Mesothelial cell of epicardium (in vitro differentiated cells): ENCODE measurements at regions not wholly inside any gene's neighbourhood (a gene's known extent, or its start where the extent isn't known, plus 50 kb on each side); places are given as distances from the start of the nearest gene placed in this dataset.
"Not testable (repeated sequence)": the region's sequence is repeated elsewhere in the genome, so short reads cannot be mapped to it uniquely, and the experiment has no call there.

Experiments
- DNase-seq, 2 experiments: peaks; one replicate each; pipeline ENCODE4 v3.0.0; 2021; ENCODE audit warnings: low spot score in 2 of 2; ENCODE audit not compliant: unreplicated experiment in 2 of 2
- H3K27ac Mint-ChIP-seq: 2 replicates; pipeline ENCODE4 v1.8.0; 2021; ENCODE audit warnings: mixed read lengths
- H3K27me3 Mint-ChIP-seq: 2 replicates; pipeline ENCODE4 v1.8.0; 2021; ENCODE audit warnings: low read depth, mixed read lengths
- H3K36me3 Mint-ChIP-seq: 2 replicates; pipeline ENCODE4 v1.8.0; 2021; ENCODE audit warnings: mixed read lengths
- H3K4me1 Mint-ChIP-seq: 2 replicates; pipeline ENCODE4 v1.8.0; 2021; ENCODE audit warnings: mixed read lengths
- H3K4me3 Mint-ChIP-seq: 2 replicates; pipeline ENCODE4 v1.8.0; 2021; ENCODE audit warnings: mild to moderate bottlenecking, moderate library complexity, mixed read lengths
- H3K9me3 Mint-ChIP-seq: 2 replicates; pipeline ENCODE4 v1.8.0; 2021; ENCODE audit warnings: mixed read lengths
- TF ChIP-seq, protein P1 (sequence below): fragments of 200-600 bp; sonication (generic); IDR thresholded peaks from one replicate; pipeline ENCODE4 v1.5.0; 2021; ENCODE audit warnings: antibody characterized with exemption; ENCODE audit not compliant: unreplicated experiment

GRCh38 chrX:66110112-66110511 lies 53.9 kb upstream of the HEPH start:
- Mint-ChIP-seq H3K9me3 (peaks cover 33% of the 10 kb centered on the region), H3K36me3 (no peaks in the 10 kb centered on the region), H3K27ac (no peak overlapping the region), H3K4me1 (no peaks in the 10 kb centered on the region), H3K4me3 (no peak overlapping the region), H3K27me3 (no peaks in the 10 kb centered on the region)
- no peak for DNase-seq
- TF ChIP-seq, protein P1, sequence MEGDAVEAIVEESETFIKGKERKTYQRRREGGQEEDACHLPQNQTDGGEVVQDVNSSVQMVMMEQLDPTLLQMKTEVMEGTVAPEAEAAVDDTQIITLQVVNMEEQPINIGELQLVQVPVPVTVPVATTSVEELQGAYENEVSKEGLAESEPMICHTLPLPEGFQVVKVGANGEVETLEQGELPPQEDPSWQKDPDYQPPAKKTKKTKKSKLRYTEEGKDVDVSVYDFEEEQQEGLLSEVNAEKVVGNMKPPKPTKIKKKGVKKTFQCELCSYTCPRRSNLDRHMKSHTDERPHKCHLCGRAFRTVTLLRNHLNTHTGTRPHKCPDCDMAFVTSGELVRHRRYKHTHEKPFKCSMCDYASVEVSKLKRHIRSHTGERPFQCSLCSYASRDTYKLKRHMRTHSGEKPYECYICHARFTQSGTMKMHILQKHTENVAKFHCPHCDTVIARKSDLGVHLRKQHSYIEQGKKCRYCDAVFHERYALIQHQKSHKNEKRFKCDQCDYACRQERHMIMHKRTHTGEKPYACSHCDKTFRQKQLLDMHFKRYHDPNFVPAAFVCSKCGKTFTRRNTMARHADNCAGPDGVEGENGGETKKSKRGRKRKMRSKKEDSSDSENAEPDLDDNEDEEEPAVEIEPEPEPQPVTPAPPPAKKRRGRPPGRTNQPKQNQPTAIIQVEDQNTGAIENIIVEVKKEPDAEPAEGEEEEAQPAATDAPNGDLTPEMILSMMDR, result peak; percentile 54

GRCh38 chrX:66107860-66108259 lies 56.2 kb upstream of the HEPH start:
- H3K27me3 Mint-ChIP-seq, DNase-seq, H3K36me3 Mint-ChIP-seq, H3K4me1 Mint-ChIP-seq, H3K27ac Mint-ChIP-seq, H3K4me3 Mint-ChIP-seq: not testable (repeated sequence)
- H3K9me3 Mint-ChIP-seq, result peaks cover 48% of the 10 kb centered on the region

DNA sequence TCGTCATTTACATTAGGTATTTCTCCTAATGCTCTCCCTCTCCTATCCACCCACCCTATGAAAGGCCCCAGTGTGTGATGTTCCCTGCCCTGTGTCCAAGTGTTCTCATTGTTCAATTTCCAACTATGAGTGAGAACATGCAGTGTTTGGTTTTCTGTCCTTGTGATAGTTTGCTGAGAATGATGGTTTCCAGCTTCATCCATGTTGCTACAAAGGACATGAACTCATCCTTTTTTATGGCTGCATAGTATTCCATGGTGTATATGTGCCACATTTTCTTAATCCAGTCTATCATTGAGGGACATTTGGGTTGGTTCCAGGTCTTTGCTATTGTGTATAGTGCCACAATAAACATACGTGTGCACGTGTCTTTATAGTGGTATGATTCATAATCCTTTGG lies 61.6 kb upstream of the HEPH start:
- not testable (repeated sequence) for H3K4me1 Mint-ChIP-seq, H3K27ac Mint-ChIP-seq, H3K36me3 Mint-ChIP-seq, DNase-seq, H3K4me3 Mint-ChIP-seq, H3K27me3 Mint-ChIP-seq
- H3K9me3 Mint-ChIP-seq, result peaks cover 56% of the 10 kb centered on the region

GRCh38 chrX:66098162-66098561 lies 58.3 kb upstream of the VSIG4 start:
- H3K27me3 Mint-ChIP-seq, result no peaks in the 10 kb centered on the region
- DNase-seq, result no peak
- H3K27ac Mint-ChIP-seq, result no peak overlapping the region
- no peak overlapping the region for H3K4me3 Mint-ChIP-seq
- TF ChIP-seq, protein P1, result no peak
- H3K36me3 Mint-ChIP-seq, result no peaks in the 10 kb centered on the region
- H3K4me1 Mint-ChIP-seq, result no peaks in the 10 kb centered on the region
- H3K9me3 Mint-ChIP-seq, result peaks cover 52% of the 10 kb centered on the region

DNA sequence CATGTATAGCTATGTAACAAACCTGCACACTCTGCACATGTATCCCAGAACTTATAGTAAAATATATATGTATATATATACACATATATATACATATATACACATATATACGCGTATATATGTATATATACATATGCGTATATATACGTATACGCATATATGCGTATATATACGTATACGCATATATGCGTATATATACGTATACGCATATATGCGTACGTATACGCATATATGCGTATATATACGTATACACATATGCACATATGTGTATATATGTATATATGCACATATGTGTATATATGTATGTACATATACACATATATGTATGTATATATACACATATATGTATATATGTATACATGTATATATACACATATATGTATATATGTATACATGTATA lies 57.1 kb upstream of the VSIG4 start:
- not testable (repeated sequence) for H3K36me3 Mint-ChIP-seq, H3K27me3 Mint-ChIP-seq, H3K27ac Mint-ChIP-seq, H3K4me1 Mint-ChIP-seq, DNase-seq, H3K4me3 Mint-ChIP-seq
- H3K9me3 Mint-ChIP-seq, result peaks cover 60% of the 10 kb centered on the region

DNA sequence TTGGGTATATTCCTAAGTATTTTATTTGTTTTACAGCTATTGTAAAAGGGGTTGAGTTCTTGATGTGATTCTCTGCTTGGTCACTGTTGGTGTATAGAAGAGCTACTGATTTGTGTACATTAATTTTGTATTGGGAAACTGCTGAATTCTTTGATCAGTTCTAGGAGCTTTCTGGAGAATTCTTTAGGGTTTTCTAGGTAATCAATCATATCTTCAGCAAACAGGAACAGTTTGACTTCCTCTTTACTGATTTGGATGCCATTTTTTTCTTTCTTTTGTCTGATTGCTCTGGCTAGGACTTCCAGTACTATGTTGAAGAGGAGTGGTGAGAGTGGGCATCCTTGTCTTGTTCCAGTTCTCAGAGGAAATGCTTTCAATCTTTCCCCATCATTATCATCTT lies 50.1 kb upstream of the VSIG4 start:
- peaks cover 73% of the 10 kb centered on the region for H3K9me3 Mint-ChIP-seq
- H3K27ac Mint-ChIP-seq, H3K4me3 Mint-ChIP-seq, H3K36me3 Mint-ChIP-seq, H3K4me1 Mint-ChIP-seq, DNase-seq, H3K27me3 Mint-ChIP-seq: not testable (repeated sequence)
